A673 (cell line): ENCODE measurements at regions not wholly inside any gene's neighbourhood (a gene's known extent, or its start where the extent isn't known, plus 50 kb on each side); places are given as distances from the start of the nearest gene placed in this dataset.

Experiments
- BruUV-seq: library from RNA; stranded (reverse); fragments of 400-500 nt; replicated peaks from 2 replicates; lab custom pipeline; 2021; lab: Mats Ljungman, UMichigan
- CTCF ChIA-PET: fragments of 300-600 bp; sonication (Branson Sonifier 250); formaldehyde crosslinking; loops from one replicate; lab custom pipeline; 2022; ENCODE audit warnings: antibody characterized with exemption; lab: Charles Lee
- POLR2A ChIA-PET: fragments of 300-600 bp; sonication (Branson Sonifier 250); formaldehyde crosslinking; loops from one replicate; lab custom pipeline; 2022; ENCODE audit warnings: antibody characterized with exemption; ENCODE audit not compliant: low non-redundant PET; lab: Charles Lee
- DNase-seq: peaks from one replicate; pipeline ENCODE4 v3.0.0-alpha.2; 2015; ENCODE audit warnings: low spot score
- H3K27ac ChIP-seq: fragments of 200-600 bp; sonication (generic); 2 replicates; pipeline ENCODE4 v1.5.1; 2016; ENCODE audit warnings: mixed run types, low read depth, mild to moderate bottlenecking, mixed read lengths, antibody characterized with exemption, low read length; ENCODE audit not compliant: poor library complexity, severe bottlenecking
- H3K27me3 ChIP-seq: fragments of 200-600 bp; sonication (generic); replicated peaks from 2 replicates; pipeline ENCODE4 v1.6.1; 2017; ENCODE audit warnings: mixed run types, low read depth, mild to moderate bottlenecking, mixed read lengths, antibody characterized with exemption, low read length; ENCODE audit not compliant: insufficient read depth, poor library complexity
- H3K36me3 ChIP-seq: fragments of 200-600 bp; sonication (generic); 2 replicates; pipeline ENCODE4 v1.6.1; 2016; ENCODE audit warnings: mixed run types, mild to moderate bottlenecking, mixed read lengths, antibody characterized with exemption, low read length; ENCODE audit not compliant: insufficient read depth, poor library complexity, severe bottlenecking
- H3K4me1 ChIP-seq: fragments of 200-600 bp; sonication (generic); 2 replicates; pipeline ENCODE4 v1.6.1; 2017; ENCODE audit warnings: mixed run types, mild to moderate bottlenecking, mixed read lengths, antibody characterized with exemption, low read length; ENCODE audit not compliant: insufficient read depth, poor library complexity, severe bottlenecking
- H3K4me3 ChIP-seq: fragments of 200-600 bp; sonication (generic); 2 replicates; pipeline ENCODE4 v1.5.1; 2016; ENCODE audit warnings: low read depth, mixed run types, mild to moderate bottlenecking, mixed read lengths, low read length; ENCODE audit not compliant: poor library complexity, severe bottlenecking
- H3K9me3 ChIP-seq: fragments of 200-600 bp; sonication (generic); 2 replicates; pipeline ENCODE4 v1.6.1; 2016; ENCODE audit warnings: mixed run types, low read depth, mild to moderate bottlenecking, mixed read lengths, antibody characterized with exemption, low read length; ENCODE audit not compliant: poor library complexity, severe bottlenecking
- CTCF ChIP-seq: fragments of 300-800, 200-600 bp; sonication (generic); conservative IDR thresholded peaks from 2 replicates; pipeline ENCODE4 v1.5.1; 2017; ENCODE audit warnings: low read depth, mild to moderate bottlenecking, antibody characterized with exemption, low read length, moderate library complexity, mixed read lengths
- EZH2 ChIP-seq: fragments of 200-600 bp; sonication (generic); IDR thresholded peaks from 2 replicates; pipeline ENCODE4 v1.6.1; 2017; ENCODE audit warnings: borderline replicate concordance, low read depth, mild to moderate bottlenecking, mixed read lengths, antibody characterized with exemption, low read length; ENCODE audit not compliant: poor library complexity, severe bottlenecking
- intact Hi-C: fragments of 100-400 bp; cut with micrococcal nuclease; formaldehyde crosslinking; loops from one replicate; pipeline ENCODE4 v1.10.0; 2022; ENCODE audit not compliant: unreplicated experiment

- no TSS peak for BruUV-seq
- TF ChIP-seq CTCF (no peak), EZH2 (no peak)
These were observed 1908.1 kb upstream of the SEL1L start for GRCh38 chr14:83441801-83442200.

DNA sequence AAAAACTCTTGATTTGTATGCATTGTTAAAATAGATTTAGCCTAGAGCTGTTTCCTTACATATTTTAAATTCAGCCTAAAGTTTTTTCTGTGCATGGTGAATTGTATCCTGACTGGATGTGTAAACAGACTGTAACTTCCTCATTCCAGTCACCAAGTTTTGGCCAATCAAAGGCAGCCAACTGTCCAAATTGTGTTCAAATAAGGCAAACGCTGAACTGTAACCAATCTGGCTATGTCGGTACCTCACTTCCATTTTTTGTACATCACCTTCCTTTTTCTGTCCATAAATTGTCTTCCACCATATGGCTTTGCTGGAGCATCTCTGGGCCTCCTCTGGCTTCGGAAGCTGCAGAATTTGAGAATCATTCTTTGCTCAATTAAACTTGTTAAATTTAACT, 1921.9 kb upstream of the SEL1L start:
- Histone ChIP-seq H3K4me3 (no peak overlapping the region), H3K27me3 (no peaks in the 10 kb centered on the region), H3K36me3 (no peaks in the 10 kb centered on the region), H3K4me1 (no peaks in the 10 kb centered on the region), H3K9me3 (peaks cover 22% of the 10 kb centered on the region), H3K27ac (no peak overlapping the region)
- BruUV-seq, result no TSS peak
- CTCF ChIA-PET, result no interaction called here
- POLR2A ChIA-PET, result no interaction called here
- DNase-seq, result no peak
- TF ChIP-seq EZH2, result no peak
- no peak for TF ChIP-seq CTCF
- intact Hi-C loops, result no loop called here

More at GRCh38 chr14:83441801-83442200, 1908.1 kb upstream of the SEL1L start:
- H3K27ac ChIP-seq, result no peak overlapping the region
- H3K4me1 ChIP-seq, result no peaks in the 10 kb centered on the region
- DNase-seq, result no peak
- no peaks in the 10 kb centered on the region for H3K27me3 ChIP-seq
- intact Hi-C loops, result no loop called here
- H3K4me3 ChIP-seq, result no peak overlapping the region
- no peaks in the 10 kb centered on the region for H3K9me3 ChIP-seq
- no peaks in the 10 kb centered on the region for H3K36me3 ChIP-seq
- ChIA-PET POLR2A (no interaction called here), CTCF (no interaction called here)

DNA sequence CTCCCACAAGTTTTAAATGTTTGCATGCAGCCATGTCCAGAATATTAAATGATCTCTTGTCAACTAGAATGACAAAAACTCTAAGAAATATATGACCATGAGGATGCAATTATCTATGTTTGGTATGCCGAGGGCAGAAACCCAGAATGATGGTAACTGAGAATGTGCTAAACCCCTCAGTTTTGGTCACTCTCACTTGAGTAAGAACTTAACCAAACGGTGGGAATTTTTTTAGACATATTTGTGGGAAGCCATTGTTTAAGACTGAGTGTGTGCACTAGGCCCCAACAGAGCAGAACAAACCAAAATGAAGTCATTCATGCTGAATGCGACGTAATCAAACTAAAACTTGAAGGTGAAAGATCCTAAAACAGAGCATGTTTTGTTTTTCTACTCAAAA, 1927.9 kb upstream of the SEL1L start:
- no TSS peak for BruUV-seq
- peaks cover 16% of the 10 kb centered on the region for H3K4me1 ChIP-seq
- no peak for DNase-seq
- H3K27ac ChIP-seq, result no peak overlapping the region
- TF ChIP-seq CTCF, result no peak
- no peak for TF ChIP-seq EZH2
- H3K4me3 ChIP-seq, result no peak overlapping the region
- peaks cover 14% of the 10 kb centered on the region for H3K9me3 ChIP-seq
- CTCF ChIA-PET, result no interaction called here
- intact Hi-C loops, result loop anchor here (5.0 to 10.0 kb wide), 3 partner anchors 387 to 749 kb away; no protein-coding TSS in a partner anchor
- H3K36me3 ChIP-seq, result no peaks in the 10 kb centered on the region
- no peaks in the 10 kb centered on the region for H3K27me3 ChIP-seq
- POLR2A ChIA-PET, result no interaction called here
